GM21737 (cell line): ENCODE measurements at regions not wholly inside any gene's neighbourhood (a gene's known extent, or its start where the extent isn't known, plus 50 kb on each side); places are given as distances from the start of the nearest gene placed in this dataset.
"Not testable (repeated sequence)": the region's sequence is repeated elsewhere in the genome, so short reads cannot be mapped to it uniquely, and the experiment has no call there.

ENCODE experiments used
- ATAC-seq: cut with Tn5 transposase; IDR thresholded peaks from one replicate; pipeline ENCODE4 v1.9.1; 2021; ENCODE audit warnings: mild to moderate bottlenecking, moderate library complexity; ENCODE audit not compliant: unreplicated experiment

DNA sequence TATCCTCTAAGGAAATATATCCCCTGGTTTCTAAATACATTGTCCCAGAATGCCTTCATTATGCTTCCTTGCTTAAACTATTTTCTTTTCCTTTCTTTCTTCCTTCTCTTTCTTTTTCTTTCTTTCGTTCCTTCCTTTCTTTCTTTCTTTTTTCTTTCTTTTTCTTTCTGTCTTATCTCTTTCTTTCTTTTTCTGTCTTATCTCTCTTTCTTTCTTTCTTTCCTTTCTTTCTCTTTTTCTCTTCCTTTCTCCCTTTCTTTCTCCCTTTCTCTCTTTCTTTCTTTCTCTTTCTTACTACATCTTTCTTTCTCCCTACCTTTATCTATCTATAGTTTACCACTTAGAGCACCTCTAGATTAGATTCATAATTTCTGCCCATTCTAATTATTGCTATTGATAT, 552.1 kb downstream of the PYDC2 start:
- ATAC-seq, result no peak

DNA sequence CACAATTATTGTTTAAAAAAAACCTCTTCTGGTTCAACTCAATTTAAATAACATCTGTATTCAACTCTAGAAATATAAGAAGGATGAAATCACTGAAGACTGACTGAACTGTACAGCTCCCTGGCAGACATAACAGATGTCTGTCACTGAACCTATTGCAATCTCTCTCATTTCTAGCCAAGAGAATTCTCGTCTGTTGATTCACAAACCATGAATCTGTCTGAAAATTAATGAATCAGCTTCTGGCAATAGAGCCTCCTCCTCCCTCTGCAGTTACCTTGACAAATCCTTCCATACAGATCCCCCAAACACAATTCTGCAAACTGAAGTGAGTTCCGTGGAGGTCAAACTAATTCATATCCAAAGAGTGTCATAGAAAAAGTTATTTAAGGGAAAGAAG, 561.4 kb downstream of the PYDC2 start:
- no peak for ATAC-seq

DNA sequence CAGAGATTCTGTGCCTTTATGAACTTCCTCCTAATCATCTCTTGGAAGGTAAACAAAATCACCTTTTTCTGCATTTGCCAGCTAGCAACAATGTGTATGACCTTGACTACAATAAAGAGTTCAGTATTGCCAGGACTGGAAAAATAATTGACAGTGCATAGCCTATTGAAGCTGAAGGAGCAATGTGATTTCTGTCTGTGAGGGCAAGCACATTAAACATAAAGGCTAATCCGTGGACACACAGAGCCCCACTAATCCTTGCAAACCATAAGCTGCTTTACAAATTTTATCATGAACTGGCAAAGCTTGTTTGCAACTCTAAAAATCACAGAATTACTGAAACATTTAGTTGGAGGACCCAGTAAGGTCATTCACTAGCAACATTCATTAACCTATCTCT, 563.8 kb downstream of the PYDC2 start:
- no peak for ATAC-seq

DNA sequence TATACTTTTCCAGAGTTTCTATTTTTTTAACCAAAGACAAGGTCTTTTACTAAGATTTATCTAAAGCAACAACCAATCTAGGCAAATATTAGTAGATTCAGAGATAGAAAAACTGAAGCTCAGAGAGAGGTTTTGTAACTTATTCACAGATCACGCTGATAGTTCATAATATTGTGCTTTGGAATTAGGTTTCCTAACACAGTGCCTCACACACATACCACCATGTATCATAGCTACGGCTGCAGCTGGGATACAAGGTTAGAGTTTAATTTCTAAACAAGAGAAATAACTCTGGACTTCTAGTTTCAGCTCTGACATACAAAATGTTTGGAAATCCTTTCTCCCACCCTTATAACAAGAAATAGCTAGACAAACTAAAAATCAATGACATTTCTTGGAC, 565.7 kb downstream of the PYDC2 start:
- no peak for ATAC-seq

DNA sequence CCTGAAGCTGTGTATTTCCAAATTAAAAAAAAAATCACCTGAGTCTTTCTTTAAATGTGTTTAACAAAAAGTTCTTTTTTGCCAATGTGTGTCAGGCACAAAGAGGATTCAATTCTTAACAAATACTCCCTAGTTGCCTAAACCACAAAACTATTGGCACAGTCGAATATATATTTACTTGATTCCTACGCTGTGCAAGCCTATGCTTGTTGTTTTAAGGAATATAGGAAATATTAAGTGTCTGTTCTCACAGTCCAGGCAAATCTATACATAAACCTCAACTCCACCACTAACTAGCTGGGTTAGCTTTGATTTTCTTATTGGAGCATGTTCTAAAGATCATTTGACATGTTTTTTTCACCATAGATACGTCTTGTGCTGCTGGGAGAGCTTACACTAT, 571.0 kb downstream of the PYDC2 start:
- no peak for ATAC-seq

DNA sequence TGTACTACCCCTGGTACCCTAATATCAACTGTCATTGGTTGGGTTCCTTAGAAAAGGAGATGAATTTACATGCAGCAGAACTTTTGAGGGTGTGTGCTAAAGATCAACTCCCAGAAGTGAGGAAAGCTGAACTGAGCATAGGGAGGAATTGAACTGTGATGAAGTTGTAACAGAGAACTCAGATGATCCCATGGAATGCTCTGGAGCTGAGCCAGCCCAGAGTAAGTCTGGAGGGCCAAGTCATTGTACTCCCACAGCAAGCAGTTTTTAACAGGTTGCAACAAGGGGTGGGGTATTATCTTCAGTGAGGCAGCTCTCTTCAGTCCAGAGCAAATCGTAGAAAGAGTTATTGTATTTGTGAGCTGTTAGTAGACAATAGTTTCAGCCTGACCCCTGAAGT, 572.3 kb downstream of the PYDC2 start:
- no peak for ATAC-seq

DNA sequence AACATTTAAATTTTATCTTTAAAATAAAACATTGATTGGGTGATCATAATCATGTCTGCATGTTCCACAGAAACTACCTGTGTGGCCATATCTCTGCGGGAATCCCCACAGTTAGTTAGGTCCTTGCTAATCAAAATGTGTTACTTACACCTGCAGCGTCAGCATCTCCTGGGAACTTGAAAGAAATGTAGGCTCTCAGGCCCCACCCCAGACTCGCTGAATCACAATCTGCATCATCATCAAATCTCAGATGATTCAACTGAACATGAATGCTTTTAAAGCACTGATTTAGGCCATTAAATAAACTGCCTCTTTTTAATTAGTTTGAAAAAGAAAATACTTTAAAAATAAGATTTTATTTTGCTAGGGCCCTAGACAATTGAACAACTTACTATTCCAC, 577.8 kb downstream of the PYDC2 start:
- ATAC-seq, result no peak

DNA sequence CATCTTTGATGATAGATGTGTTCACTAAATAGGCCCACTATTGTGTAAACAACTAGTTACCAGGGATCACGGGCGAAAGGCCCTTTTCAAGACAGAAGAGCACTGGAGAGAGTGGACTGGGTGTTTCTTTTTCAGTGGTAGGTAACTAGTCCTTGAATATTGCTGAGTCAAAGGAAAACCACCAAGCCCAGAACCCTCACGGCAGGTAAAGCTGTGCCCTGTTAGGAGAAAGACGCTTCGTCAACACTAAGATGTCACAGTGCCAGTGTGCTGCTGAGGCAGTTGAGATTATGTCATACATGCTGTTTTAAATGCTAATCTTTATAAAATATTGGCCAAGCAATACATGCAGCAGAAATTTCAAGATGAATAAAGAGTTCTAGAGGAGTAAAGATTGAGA, 578.6 kb downstream of the PYDC2 start:
- ATAC-seq, result no peak

DNA sequence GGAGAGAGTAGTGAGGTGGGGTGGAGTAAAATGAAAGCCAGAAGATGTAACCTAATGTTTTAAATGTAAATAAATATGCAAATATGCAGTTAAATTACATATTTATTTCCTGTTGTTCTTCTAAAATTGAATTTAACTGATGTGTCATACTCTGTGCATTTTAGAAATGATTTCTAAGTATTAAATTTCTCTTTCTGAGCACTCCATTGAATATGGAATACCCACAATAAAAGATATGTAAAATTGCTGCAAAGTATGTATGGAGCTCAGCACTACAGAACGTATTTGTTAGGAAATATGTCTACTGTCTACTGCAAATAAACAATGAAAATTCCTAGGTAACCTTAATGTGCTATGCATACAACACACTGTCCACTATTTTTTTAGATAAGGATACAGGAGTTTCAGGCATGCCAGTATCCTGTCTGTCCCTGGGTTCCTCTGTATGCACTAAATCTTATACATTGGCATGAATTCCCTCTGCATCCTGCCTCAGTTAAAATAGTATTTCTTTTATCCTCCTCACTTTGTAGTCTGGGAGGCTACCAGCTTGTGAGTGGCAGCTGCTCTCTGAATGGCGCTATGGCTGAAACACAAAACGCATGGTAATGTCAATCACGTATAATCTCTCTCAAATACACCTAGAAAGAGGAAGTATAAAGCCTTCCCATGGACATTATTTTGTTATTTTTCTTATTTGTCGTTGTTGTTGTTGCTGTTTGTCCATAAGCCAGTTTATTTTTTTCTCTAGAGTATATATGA, 579.5 kb downstream of the PYDC2 start:
- ATAC-seq, result no peak

DNA sequence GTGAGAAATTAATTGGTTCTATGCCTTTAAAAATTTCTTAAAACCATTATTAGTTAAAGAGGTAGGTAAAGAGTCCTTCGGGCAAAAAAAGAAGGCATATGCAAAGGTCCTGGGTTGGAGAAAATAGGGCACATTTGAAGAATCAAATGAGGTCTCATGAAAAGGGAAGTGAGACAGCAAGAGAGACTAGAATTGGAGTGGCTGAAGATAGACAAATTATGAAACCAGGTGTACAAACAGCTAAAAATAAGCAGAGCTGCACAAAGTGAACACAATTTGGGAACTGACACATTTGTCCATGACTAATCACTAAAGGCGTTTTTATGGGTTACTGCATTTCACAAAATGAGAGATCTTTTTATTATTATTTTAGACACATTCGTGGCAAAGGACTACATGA, 581.2 kb downstream of the PYDC2 start:
- ATAC-seq, result peak; percentile 97

DNA sequence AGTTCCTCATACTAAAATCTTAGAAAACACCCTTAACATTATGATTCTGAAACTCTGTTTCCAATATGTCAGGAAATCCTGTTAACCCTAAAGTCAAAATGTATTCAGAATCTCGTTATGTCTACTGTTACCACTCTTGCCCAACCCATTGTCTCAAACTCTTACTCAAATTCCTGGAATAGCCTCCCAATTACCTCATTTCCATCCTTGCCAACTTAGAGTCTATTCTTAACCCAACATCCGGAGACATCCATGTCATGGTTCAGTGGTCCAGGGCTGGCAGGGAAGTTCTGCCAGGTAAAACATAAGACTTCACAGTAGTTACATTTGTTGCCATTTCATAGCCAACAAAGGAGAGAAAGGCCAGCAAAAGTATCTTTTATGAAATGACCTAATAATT, 593.9 kb downstream of the PYDC2 start:
- no peak for ATAC-seq

DNA sequence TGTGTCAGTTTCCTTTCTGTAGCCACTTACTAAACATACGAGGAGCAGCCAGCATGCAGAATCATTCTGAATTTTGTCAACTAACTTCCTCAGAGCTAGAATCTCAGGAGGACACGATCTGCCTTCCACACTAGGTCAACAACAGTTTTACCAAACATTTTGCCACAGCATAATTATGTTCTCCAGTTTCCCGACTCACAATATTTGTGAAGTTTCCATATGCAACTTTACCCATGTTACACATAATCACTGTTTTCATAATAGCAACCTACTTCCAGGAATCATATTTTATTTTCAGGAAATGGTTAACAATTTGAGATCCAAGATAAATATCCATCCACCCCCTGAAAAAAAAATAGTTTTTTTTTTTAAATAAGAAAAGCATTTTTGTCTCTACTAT, 595.0 kb downstream of the PYDC2 start:
- no peak for ATAC-seq

DNA sequence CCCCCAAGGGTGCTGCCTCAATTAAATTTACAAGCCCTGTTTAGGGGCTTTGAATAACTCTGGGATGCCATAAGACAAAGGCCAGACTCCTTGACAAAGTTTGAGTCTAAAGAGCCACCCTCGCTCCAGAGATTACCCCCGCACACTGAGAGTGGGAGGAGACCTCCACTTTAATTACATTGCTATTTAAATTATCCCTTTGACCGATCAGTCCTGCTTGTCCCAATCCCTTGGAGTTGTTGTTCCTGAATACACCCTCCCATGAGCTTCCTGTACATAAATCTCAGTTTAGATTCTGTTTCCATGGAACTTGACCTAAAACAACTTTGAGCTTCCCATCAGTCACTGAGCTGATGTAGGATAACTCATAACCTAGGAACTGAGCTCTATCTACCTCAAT, 596.3 kb downstream of the PYDC2 start:
- ATAC-seq, result no peak

DNA sequence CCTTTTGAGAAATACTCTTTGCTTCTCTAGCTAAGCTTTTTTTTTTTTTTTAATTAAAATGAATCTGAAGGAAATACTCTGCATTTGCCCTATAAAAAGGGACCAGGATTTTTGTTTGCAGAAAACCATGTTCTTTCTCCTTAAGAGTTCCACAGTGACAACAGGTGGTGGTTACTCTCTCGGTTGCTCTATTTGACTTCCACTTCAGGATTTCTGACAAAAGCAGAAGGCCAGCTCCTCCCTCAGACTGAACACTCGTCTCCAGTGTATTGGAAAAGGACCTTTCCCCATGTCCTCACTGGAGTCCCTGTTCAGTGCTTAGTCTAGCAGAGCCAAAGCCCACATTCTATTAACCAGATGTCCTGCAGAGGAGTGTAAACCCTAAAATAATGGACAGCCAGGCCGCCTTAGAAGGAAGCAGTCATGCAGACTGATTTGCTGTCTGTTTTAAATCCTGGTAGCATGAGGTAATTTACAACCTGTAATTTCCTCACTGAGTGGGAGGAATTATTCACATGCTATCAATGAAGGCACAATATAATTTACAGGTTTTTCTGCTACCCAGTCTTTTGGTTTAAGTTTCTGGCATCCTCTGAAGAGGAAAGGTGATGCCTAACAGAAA, 599.3 kb downstream of the PYDC2 start:
- no peak for ATAC-seq

DNA sequence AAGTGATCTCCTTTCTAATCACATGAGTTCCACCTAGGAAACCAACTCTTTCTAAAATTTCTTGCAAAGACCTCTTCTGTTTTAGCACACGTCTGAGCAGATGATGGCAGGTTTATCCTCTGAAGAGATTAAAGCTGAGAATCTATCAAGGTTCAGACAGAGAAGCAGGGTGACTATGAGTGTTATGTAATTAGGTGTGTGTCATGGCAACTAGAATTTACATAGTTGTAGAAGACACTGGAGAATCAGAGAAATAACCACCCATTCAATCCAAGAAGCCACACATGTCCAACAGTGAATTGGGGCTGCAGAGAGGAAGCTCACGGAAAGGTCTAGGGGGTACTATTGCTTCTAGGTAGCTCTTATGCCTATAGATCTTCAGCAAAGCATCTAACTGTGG, 600.5 kb downstream of the PYDC2 start:
- ATAC-seq, result no peak

DNA sequence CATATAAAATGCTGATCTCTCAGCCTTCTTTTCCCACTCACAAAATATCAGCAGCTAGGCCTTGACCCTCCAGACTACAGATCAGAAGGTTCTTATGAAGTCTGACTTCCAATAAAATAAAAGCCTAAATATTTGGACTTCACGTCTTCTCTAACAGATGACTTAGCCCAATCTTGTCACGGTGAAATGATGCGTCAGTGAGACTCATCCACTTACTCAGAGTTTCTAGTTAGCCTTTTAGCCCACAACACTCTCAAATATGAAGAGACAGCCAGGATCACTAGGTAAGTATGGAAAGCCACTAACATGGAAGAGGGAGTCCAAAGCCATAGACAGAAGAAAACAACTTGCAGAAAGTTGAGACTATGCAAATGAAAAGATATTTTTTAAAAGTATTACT, 601.2 kb downstream of the PYDC2 start:
- ATAC-seq, result no peak

DNA sequence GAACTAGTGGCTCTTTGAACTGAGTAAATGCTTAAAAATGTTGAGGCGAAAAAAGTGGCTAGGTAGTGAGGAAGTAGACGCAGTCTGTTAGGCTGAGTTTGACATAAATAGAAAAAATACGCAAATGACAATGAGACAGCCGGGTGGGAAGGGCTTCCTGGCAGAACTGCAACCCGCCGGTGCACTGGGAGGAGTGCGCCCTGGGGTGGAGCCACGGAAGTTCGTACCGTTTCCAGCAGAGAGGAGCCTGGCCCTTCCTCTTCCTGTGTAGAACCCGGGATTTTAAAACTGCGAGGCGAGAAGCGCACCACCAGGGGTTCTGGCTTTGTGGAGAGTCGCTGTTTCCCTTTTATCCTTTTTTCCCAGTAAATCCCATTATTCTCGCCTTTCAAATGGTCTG, 602.6 kb downstream of the PYDC2 start:
- ATAC-seq, result peak; percentile 95

DNA sequence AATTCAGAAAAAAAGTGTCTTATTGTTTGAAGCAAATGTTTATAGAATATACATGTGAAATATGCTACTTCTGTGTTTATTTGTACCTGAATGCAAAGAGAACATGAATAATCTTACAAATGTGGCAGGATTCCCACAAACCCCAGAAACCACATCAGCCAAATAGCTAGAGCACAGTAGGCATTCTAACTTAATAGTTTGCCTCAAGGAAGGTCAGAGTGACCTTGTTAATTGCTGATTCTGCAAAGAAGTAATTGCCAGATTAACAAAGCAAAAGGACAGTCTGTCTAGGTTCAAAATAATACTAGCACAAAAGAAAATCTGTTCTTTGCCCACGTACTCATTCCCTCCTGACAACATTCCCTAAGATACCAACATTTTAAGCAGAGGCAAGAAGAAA, 604.0 kb downstream of the PYDC2 start:
- no peak for ATAC-seq

DNA sequence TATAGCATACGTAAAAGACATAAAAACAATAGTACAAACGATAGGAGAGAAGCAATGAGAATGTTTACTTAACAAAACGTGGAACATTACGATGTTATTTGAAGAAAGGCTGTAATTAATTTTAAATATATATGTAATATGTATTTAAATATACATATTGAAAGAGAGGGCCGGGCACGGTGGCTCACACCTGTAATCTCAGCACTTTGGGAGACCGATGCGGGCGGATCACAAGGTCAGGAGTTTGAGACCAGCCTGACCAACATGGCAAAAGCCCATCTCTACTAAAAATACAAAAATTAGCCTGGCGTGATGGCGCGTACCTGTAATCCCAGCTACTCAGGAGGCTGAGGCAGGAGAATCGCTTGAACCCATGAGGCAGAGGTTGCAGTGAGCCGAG, 605.3 kb downstream of the PYDC2 start:
- ATAC-seq, result not testable (repeated sequence)

DNA sequence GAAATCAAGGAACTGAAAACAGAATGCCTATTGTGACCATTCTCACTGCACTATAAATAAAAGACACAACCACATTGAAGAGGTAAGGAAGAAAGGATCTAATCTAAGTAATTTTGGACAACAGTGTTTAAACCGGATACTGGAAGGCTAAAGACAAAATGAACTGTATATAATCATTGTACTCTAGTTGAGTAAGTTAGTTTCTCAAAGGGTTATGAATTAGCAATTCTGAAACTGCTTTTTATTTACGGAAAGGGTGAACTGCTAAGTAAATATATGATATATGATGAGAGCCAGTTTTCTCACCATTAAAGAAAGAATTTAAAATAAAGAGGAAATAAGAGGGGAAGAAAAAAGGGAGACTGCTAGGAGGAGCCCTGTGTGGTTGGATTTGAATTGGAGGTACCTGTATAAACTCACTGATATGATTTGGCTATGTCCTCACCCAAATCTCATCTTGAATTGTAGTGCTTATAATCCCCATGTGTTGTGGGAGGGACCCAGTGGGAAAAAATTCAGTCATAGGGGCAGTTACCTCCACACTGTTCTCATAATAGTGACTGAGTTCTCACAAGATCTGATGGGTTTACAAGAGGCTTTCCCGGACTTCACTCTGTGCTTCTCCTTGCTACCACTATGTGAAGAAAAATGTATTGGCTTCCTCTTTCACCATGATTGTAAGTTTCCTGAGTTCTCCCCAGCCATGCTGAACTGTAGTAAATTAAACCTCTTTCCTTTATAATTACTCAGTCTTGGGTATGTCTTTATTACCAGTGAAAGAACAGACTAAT, 607.7 kb downstream of the PYDC2 start:
- peak; percentile 66 for ATAC-seq

DNA sequence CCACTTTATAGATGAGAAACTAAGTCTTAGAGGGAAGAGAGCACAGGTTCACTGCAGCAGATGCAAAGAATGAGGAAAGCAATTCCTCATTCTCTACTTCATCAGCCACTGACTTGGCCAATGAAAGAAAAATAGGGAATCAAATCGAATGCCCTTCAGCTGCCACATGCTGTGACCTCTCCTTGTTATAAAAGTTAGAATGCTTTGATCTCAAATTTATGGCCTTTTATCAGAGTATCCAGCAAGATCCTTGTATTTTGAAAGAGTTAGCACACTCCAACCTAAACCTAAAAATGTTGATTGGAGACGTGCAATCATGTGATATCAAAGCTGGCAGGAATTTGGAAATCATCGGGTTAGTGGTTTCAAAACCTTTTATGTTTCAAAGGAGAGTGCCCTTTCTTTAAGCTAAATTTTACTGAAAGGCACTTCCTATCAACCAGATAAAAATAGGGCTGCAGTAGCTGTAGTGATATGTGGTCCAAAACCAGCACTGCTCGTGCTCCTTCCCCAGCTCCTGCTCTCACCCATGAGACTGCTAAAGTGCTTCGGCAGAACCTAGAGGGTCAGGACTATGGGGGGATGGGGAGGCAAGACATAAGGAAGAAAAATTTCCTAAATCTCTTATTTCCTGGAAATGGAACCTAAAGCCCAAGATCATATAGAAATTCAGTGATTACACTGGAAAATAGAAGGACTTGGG, 617.0 kb downstream of the PYDC2 start:
- no peak for ATAC-seq
